HG03460 (cell line): ENCODE measurements at regions not wholly inside any gene's neighbourhood (a gene's known extent, or its start where the extent isn't known, plus 50 kb on each side); places are given as distances from the start of the nearest gene placed in this dataset.
A peak's percentile ranks its signal among the peaks of the same experiment; 100 is the strongest.

Source experiments
- ATAC-seq: cut with Tn5 transposase; IDR thresholded peaks from one replicate; pipeline ENCODE4 v1.9.1; 2021; ENCODE audit not compliant: unreplicated experiment

- ATAC-seq, result no peak
These were observed 154.0 kb downstream of the SLC30A10 start for GRCh38 chr1:219774386-219774785.

- peak; percentile 99 for ATAC-seq
These were observed 154.6 kb downstream of the SLC30A10 start for GRCh38 chr1:219773775-219774174.

- ATAC-seq, result no peak
These were observed 155.2 kb downstream of the SLC30A10 start for GRCh38 chr1:219773110-219773509.

DNA sequence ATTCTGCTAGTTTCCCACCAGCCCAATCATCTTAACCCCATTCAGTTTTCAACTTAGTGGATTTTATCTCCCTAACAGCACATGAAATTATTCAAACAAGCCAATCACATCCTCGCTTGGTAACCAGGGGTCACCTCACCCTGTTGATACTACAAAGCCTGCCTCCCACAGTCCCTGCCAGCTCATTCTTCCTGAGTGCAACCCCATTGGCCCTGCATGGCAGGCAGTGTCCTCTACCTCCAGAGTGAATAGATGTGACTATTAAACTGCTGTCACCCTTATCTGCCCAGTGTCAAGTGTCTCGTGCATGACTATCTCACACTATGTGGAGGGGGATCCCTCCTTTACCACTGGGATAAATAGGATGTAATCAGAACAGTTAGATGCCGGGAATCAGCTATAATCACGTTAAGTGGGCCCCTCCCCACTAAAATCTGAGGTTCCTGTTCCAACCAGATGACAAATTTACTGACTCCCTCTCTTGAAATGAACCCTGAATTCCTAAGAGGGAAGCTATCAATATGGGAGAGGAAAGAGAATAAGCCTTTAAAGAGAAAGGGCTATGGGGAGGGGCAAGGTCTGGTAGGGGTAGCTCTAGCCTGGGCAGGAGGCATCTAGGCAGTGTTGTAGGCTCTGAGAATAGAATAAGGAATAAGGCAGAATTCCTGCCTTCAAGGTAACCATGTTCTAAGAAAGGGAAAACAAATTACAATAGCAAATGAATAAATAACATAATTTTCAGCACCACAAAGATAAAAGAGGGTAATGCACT, 155.9 kb downstream of the SLC30A10 start:
- no peak for ATAC-seq

DNA sequence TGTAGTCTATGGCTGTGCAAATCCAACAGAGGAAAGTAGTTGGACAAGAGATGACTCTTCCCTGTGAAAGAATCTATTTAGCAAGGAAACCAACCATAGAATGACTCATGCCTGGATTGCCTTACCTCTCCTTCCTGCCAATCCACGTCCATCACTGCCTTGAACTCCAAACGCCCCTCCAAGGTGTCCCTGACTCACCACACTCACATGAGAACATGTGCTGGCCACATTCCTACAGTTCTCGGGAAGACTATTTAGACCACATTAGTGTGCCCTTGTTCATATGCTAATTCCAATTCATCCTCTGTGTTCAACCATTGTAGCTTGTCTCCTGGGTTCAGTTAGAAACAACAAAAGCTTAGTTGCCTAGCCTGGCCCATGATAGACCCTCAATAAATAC, 157.3 kb downstream of the SLC30A10 start:
- no peak for ATAC-seq

DNA sequence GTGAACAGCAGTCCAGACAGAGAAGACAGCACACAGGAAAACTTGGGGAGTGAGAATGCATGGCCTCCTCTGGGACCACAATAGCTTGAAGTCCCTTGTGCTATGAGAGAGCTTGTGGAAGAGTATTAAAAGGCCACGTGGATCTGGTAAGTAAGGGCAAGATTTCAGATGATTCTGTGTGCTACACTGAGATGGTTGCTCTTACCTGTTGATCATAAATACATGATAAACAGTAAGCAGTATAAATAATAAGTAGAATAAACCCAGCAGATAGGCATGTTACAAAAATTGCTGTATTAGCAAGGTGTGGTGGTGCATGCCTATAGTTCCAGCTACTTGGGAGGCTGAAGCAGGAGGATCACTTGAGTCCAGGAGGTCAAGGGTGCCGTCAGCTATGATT, 150.4 kb upstream of the ZC3H11B start:
- no peak for ATAC-seq

DNA sequence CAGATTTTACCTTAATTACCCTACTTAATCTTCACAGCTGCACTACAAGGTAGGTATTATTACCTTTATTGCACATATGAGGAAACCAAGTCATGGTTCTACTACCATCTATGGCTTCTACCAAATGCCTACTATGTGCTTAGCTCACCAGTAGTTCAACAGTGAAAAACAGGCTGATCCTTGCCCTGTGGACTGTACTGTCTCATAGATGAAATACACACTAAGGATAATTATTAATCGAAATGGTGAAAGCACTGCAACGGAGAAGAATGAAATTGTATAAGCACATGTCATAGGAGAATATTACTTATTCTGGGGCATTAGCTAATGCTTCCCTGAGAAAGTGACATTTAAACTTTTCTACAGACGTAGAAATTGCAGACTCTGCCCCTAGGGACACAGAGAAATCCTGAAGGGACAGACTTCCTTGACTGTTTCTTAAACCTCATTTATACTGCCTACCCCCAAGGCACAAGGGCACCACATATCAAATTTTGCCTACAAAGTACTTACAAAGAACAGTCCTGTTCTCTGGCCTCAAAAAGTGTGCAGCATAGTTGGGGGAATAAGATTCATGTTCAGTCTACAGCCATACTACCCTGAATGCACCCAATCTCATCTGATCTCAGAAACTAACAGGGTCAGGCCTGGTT, 148.4 kb upstream of the ZC3H11B start:
- no peak for ATAC-seq

DNA sequence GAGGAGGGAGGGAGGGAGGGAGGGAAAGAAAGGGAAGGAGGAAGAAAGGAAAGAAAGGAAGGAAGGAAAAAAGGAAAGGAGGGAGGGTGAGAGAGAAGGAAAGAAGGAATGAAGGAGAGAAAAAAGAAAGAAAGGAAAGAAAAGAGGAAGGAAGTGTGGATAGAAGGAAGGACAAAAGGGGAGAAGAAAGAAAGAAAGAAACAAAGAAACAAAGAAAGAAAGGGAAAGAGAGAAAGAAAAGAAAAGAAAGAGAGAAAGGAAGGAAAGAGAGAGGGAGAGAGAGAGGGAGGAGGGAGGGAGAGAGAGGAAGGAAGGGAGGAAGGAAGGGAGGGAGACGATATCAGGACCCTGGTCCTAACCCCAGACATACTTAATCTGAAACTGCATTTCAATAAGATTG, 146.2 kb upstream of the ZC3H11B start:
- no peak for ATAC-seq

- ATAC-seq, result no peak
These were observed 145.0 kb upstream of the ZC3H11B start for GRCh38 chr1:219757890-219758289.

DNA sequence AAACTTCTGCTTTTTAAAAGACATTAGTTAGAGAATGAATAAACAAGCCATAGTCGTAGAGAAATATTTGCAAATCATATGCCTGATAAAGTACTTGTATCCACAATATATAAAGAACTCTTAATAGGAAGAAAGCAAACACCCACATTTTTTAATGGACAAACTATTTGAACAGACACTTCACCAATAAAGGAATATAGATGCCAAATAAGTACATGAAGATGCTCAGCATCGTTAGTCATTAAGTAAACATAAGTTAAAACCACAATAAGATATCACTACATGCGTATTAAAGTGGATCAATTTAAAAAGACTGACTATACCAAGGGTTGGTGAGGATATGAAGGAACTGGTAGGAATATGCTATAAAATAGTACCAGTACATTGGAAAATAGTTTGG, 142.3 kb upstream of the ZC3H11B start:
- ATAC-seq, result no peak

- ATAC-seq, result no peak
These were observed 141.9 kb upstream of the ZC3H11B start for GRCh38 chr1:219754767-219755166.

GRCh38 chr1:219753914-219754313, 141.0 kb upstream of the ZC3H11B start:
- ATAC-seq, result no peak

- ATAC-seq, result no peak
These were observed 139.7 kb upstream of the ZC3H11B start for GRCh38 chr1:219752645-219753044.

DNA sequence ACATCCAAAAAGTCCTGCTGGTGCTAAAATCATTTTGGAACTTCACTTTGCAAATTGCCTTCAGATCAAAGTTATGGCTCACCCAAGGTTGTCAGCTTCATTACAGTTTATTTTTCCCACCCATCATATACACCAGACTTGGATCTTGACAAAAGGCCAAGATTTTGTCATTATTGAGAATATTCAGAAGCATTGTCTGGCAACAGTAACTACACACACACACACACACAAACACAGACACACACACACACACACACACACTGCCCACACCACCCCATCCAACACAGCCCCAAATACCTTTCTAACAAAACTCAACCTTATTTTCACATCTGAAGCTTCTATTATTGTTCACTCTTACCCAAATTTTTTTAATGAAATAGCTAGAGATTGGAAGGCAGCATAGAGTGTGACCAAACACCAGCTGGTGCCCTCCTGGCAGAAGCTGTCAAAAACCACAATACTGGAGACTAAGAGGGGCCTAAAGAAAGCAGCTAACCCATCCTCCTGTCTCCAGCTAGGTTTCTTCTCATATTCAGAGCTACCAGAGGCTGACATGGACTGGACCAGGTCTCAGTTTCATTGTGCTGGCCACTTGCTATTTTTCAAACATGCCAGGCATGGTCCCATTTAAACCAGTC, 139.1 kb upstream of the ZC3H11B start:
- no peak for ATAC-seq

DNA sequence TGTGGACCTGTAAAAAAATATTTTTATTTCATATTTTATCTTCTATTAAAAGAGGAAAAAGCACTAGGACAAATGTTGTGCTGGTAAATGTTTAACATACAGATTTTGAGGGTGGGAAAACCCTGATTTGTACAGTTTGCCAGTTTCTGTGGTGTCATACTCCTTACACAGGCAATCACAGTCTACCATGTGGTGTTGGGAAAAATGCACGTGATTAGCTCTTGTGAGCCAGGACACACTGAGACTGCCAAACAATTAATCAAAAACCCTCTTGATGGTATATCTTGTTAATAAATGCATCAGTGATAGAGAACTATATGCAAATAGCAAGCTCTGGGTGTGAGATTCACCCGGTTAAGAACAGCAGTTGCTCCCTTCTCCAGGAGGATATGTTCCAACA, 136.5 kb upstream of the ZC3H11B start:
- no peak for ATAC-seq

GRCh38 chr1:219746141-219746540, 133.2 kb upstream of the ZC3H11B start:
- no peak for ATAC-seq

DNA sequence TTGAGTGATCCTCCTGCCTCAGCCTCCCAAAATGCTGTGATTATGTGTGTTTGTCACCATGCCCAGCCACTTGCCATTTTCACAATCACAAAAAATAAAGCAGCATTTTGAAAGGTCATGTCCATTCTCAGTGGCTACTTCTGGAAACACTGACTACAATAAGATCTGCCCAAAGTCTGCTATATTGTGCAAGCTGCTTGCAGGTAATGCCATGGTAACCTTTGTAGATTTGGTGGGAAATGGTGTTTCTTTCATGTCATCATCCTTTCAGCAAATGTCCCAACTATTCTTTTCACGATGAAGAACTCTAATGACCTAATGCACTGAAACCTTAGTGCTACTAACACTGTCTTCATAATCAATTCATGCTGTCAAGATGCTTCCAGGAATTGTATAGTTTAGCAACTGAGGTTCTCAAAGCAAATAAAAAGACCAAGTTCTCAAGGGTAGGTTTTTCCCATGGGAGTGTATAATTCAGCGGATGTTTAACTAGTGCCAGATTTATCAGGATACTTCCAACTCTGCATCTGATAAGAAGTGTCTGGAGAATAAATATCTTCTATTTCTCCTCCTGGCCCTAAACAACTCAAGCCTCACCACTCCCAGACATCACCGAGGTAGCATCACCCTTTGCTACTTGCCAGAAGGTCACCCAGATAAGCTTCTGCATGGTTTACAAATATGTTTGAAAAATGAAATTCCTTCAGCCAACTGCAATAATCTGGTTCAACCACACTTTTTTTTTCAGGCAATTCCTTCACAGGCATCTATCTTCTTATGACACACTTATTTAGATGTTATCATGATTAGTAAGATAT, 132.0 kb upstream of the ZC3H11B start:
- ATAC-seq, result no peak

DNA sequence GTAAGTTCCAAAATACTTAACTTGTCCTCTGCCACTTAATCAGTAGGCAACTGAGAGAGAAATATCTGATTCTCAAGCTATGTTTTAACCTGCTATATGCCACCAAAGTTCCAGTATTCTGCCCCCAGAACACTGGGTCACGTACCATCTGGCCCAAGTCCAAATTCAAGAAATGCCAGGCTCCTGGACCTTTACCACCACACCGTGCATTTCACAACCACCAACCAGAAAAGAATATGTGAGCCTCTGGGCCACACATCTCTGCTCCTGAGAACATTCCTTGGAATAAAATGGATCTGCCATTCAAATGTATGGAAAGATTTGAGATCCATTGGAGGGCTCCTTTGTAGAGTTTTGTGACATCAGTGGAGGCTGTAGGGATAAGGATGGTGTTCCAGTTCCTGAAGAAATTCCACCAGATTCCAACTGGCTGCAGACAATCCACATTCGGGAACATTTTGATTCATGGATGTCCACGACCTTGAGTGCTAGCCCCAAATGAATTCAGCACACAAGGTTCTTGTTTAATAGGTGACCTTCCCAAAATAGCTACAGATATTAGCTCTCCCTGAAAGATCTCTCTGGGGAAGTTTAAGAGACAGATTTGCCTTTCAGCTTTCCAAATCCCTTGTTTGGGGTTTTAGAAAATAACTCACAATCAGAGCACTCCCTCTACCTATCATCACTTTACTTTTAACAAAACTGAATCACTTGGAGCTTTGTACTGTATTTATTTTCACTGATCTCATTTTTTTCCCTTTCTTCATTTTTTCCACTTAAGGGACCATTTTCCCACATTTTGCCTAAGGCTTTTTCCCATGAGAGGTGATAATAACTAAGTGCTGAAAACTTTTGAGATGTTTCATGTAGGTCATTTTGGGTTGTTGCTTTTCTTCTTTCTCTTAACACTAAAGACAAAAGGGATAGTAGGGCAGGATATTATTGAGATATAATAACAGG, 128.4 kb upstream of the ZC3H11B start:
- ATAC-seq, result no peak

GRCh38 chr1:219733511-219734174, 120.7 kb upstream of the ZC3H11B start:
- ATAC-seq, result no peak
